Progenitor cell of endocrine pancreas (in vitro differentiated cells): ENCODE measurements at regions not wholly inside any gene's neighbourhood (a gene's known extent, or its start where the extent isn't known, plus 50 kb on each side); places are given as distances from the start of the nearest gene placed in this dataset.

ENCODE experiments used
- DNase-seq: peaks from one replicate; pipeline ENCODE4 v3.0.0; 2021; ENCODE audit warnings: low spot score; ENCODE audit not compliant: unreplicated experiment
- H3K27ac Mint-ChIP-seq: 2 replicates; pipeline ENCODE4 v1.8.0; 2021; ENCODE audit warnings: mild to moderate bottlenecking, moderate library complexity, mixed read lengths
- H3K27me3 Mint-ChIP-seq: 2 replicates; pipeline ENCODE4 v1.8.0; 2021; ENCODE audit warnings: mixed read lengths
- H3K36me3 Mint-ChIP-seq: 2 replicates; pipeline ENCODE4 v1.8.0; 2022; ENCODE audit warnings: mixed read lengths; ENCODE audit not compliant: insufficient read depth
- H3K4me1 Mint-ChIP-seq: 2 replicates; pipeline ENCODE4 v1.8.0; 2021; ENCODE audit warnings: low read depth, mixed read lengths
- H3K4me3 Mint-ChIP-seq: 2 replicates; pipeline ENCODE4 v1.8.0; 2021; ENCODE audit warnings: low read depth, mild to moderate bottlenecking, moderate library complexity, mixed read lengths
- H3K9me3 Mint-ChIP-seq: 2 replicates; pipeline ENCODE4 v1.8.0; 2021; ENCODE audit warnings: low read depth, mixed read lengths
- TF ChIP-seq, protein P1 (sequence below): fragments of 200-600 bp; sonication (generic); IDR thresholded peaks from one replicate; pipeline ENCODE4 v1.5.0; 2021; ENCODE audit warnings: antibody characterized with exemption, mild to moderate bottlenecking; ENCODE audit not compliant: unreplicated experiment

GRCh38 chr6:18842534-18842933 lies 455.4 kb downstream of the RNF144B start:
- peaks cover 1% of the 10 kb centered on the region for H3K4me1 Mint-ChIP-seq
- no peaks in the 10 kb centered on the region for H3K36me3 Mint-ChIP-seq
- DNase-seq: no peak
- H3K27ac Mint-ChIP-seq: no peak overlapping the region
- H3K4me3 Mint-ChIP-seq: no peak overlapping the region
- no peaks in the 10 kb centered on the region for H3K27me3 Mint-ChIP-seq
- TF ChIP-seq, protein P1, sequence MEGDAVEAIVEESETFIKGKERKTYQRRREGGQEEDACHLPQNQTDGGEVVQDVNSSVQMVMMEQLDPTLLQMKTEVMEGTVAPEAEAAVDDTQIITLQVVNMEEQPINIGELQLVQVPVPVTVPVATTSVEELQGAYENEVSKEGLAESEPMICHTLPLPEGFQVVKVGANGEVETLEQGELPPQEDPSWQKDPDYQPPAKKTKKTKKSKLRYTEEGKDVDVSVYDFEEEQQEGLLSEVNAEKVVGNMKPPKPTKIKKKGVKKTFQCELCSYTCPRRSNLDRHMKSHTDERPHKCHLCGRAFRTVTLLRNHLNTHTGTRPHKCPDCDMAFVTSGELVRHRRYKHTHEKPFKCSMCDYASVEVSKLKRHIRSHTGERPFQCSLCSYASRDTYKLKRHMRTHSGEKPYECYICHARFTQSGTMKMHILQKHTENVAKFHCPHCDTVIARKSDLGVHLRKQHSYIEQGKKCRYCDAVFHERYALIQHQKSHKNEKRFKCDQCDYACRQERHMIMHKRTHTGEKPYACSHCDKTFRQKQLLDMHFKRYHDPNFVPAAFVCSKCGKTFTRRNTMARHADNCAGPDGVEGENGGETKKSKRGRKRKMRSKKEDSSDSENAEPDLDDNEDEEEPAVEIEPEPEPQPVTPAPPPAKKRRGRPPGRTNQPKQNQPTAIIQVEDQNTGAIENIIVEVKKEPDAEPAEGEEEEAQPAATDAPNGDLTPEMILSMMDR: no peak
- no peaks in the 10 kb centered on the region for H3K9me3 Mint-ChIP-seq

- Mint-ChIP-seq H3K27ac (no peak overlapping the region), H3K27me3 (no peaks in the 10 kb centered on the region), H3K36me3 (no peaks in the 10 kb centered on the region), H3K9me3 (no peaks in the 10 kb centered on the region), H3K4me1 (no peaks in the 10 kb centered on the region), H3K4me3 (no peak overlapping the region)
- DNase-seq: no peak
- TF ChIP-seq, protein P1: no peak
Measured at GRCh38 chr6:18845896-18846295, 458.7 kb downstream of the RNF144B start.

- Mint-ChIP-seq H3K27me3 (no peaks in the 10 kb centered on the region), H3K36me3 (no peaks in the 10 kb centered on the region), H3K4me1 (no peaks in the 10 kb centered on the region), H3K27ac (no peak overlapping the region), H3K4me3 (no peak overlapping the region), H3K9me3 (no peaks in the 10 kb centered on the region)
- TF ChIP-seq, protein P1: no peak
- DNase-seq: no peak
Measured at GRCh38 chr6:18846327-18846726, 459.2 kb downstream of the RNF144B start.

DNA sequence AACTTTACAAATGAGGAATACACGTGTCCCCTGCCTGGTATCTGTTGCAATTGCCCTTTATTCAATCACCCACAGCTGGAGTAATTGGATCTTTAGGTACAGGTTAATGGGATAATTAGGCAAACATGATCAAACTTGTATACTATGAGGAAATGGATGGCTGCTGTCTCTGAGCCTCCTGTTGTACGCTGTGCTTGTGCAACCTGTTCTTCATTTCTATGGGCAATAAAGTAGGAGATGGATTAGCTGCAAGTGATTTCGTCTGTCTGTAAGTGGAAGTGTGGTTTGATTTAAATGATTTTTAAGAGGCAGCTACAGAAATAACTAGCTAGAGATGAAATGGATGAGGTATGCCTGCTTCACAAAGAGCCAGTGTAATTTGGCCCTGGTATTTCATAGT lies 474.1 kb downstream of the RNF144B start:
- no peak for DNase-seq
- H3K4me1 Mint-ChIP-seq: no peaks in the 10 kb centered on the region
- H3K27ac Mint-ChIP-seq: no peak overlapping the region
- no peaks in the 10 kb centered on the region for H3K36me3 Mint-ChIP-seq
- no peaks in the 10 kb centered on the region for H3K27me3 Mint-ChIP-seq
- TF ChIP-seq, protein P1: no peak
- no peak overlapping the region for H3K4me3 Mint-ChIP-seq
- H3K9me3 Mint-ChIP-seq: peaks cover 8% of the 10 kb centered on the region

- Mint-ChIP-seq H3K9me3 (peaks cover 2% of the 10 kb centered on the region), H3K4me3 (no peak overlapping the region), H3K36me3 (no peaks in the 10 kb centered on the region), H3K27ac (no peak overlapping the region), H3K4me1 (no peaks in the 10 kb centered on the region), H3K27me3 (no peaks in the 10 kb centered on the region)
- TF ChIP-seq, protein P1: no peak
- no peak for DNase-seq
Measured at GRCh38 chr6:18883268-18883667, 496.1 kb downstream of the RNF144B start.
